GM12875 (cell line): ENCODE measurements at regions not wholly inside any gene's neighbourhood (a gene's known extent, or its start where the extent isn't known, plus 50 kb on each side); places are given as distances from the start of the nearest gene placed in this dataset.

Experiments
- H3K4me3 ChIP-seq: one replicate; pipeline ENCODE4 v1.5.1; 2011; ENCODE audit warnings: low read depth, low read length, control low read depth
- TF ChIP-seq, protein P1 (sequence below): IDR thresholded peaks from 2 replicates; pipeline ENCODE4 v1.5.1; 2011; ENCODE audit warnings: low read depth, mild to moderate bottlenecking, control low read depth, inconsistent platforms, low read length, moderate library complexity, borderline replicate concordance; ENCODE audit not compliant: insufficient read depth

GRCh38 chr6:82737965-82738364, 327.7 kb downstream of the UBE3D start:
- H3K4me3 ChIP-seq, result no peak overlapping the region
- TF ChIP-seq, protein P1, sequence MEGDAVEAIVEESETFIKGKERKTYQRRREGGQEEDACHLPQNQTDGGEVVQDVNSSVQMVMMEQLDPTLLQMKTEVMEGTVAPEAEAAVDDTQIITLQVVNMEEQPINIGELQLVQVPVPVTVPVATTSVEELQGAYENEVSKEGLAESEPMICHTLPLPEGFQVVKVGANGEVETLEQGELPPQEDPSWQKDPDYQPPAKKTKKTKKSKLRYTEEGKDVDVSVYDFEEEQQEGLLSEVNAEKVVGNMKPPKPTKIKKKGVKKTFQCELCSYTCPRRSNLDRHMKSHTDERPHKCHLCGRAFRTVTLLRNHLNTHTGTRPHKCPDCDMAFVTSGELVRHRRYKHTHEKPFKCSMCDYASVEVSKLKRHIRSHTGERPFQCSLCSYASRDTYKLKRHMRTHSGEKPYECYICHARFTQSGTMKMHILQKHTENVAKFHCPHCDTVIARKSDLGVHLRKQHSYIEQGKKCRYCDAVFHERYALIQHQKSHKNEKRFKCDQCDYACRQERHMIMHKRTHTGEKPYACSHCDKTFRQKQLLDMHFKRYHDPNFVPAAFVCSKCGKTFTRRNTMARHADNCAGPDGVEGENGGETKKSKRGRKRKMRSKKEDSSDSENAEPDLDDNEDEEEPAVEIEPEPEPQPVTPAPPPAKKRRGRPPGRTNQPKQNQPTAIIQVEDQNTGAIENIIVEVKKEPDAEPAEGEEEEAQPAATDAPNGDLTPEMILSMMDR, result no peak

- TF ChIP-seq, protein P1, result no peak
- H3K4me3 ChIP-seq, result no peak overlapping the region
Measured at GRCh38 chr6:82738773-82739172, 326.9 kb downstream of the UBE3D start.

DNA sequence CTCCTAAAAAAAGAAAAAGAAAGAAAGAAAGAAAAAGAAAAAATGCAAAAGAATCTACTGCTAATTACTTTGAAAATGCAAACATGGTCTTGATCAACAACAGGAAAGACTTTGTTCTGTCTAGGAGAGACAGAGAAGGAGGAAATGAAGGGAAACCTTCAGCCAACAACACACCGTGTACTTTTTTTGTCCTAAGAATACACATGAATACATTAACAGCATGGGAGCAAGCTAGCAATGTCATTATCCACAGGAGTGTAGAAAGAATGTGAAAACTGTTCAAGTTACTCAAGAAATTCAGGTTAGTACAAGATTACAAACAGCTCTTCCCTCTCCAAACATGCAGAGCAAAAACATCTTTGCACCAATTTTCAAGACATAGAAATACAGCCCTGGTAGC, 326.3 kb downstream of the UBE3D start:
- H3K4me3 ChIP-seq, result no peak overlapping the region
- TF ChIP-seq, protein P1, result no peak

GRCh38 chr6:82740072-82740471, 325.6 kb downstream of the UBE3D start:
- no peak overlapping the region for H3K4me3 ChIP-seq
- TF ChIP-seq, protein P1, result no peak

GRCh38 chr6:82741325-82741995, 324.2 kb downstream of the UBE3D start:
- TF ChIP-seq, protein P1, result no peak

DNA sequence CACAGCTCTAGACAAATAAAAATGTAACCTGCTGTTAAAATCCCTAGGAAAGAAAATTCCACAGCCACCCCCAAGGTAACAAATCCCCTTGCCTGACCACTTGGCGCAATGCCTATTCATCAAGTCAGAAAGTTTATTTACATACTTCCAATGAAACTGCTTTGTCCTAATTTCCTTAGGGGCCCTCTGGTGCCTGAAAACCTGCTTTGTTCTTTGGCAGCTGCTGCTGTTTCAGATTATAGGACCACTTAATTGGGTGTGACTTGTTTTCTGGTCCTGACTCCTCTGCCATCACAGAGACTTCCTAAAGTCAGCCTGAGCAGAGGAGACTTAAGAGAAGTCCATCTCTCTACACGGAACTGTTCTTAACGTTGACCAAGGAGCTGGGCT, 323.6 kb downstream of the UBE3D start:
- TF ChIP-seq, protein P1, result no peak
- H3K4me3 ChIP-seq, result no peak overlapping the region

More at GRCh38 chr6:82741325-82741995, 324.2 kb downstream of the UBE3D start:
- H3K4me3 ChIP-seq, result no peak overlapping the region

DNA sequence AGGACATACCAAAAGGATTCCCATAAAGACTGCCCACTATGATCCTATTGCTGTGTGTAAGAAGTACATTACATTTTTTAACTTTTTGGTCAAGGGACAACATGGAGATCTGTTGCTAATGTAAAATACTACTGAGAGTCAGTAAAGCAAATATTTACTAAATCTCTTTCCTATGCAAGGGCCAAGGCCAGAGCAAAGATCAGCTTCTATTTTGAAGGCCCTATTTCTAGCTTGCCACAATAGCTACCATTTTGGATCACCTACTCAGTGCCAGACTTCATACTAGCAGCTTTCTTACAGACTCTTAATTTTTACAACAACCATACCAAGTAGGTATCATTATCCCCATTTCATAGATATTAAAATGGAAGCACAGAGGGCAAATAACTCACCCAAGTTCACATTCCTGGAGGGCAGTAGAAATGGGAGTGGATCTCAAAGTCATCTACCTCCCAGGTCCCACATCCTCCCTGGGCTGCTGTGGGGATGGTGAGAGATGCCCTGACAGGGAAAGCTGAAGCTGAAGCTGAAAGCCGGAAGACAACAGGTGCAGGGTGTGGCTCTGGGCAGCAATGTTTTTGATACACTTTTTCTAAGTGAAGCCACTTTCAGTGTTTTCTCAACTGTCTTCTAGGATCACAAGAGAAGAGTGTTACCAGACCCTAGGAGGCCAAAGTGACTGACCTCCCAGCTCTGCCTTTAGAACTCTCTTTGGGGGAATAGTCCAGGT, 321.2 kb downstream of the UBE3D start:
- TF ChIP-seq, protein P1, result no peak
- no peak overlapping the region for H3K4me3 ChIP-seq
